Amygdala (tissue), 56 donors: ENCODE measurements at regions not wholly inside any gene's neighbourhood (a gene's known extent, or its start where the extent isn't known, plus 50 kb on each side); places are given as distances from the start of the nearest gene placed in this dataset.
"Not testable (repeated sequence)": the region's sequence is repeated elsewhere in the genome, so short reads cannot be mapped to it uniquely, and the experiment has no call there.

ENCODE experiments used
- DNase-seq, 56 donors: peaks; one replicate each; lab custom pipeline; 2025; lab: John Stamatoyannopoulos, UW

GRCh38 chr20:54793291-54793992 is 318.0 kb downstream of the DOK5 start:
- no peak for DNase-seq

GRCh38 chr20:54792688-54793087 is 317.3 kb downstream of the DOK5 start:
- DNase-seq = no peak

GRCh38 chr20:54788260-54788659 is 312.9 kb downstream of the DOK5 start:
- DNase-seq = not testable (repeated sequence)

- DNase-seq = not testable (repeated sequence)
These were observed 307.4 kb downstream of the DOK5 start for GRCh38 chr20:54782758-54783157.

- DNase-seq = no peak
These were observed 299.0 kb downstream of the DOK5 start for GRCh38 chr20:54774426-54774825.

- DNase-seq = no peak
These were observed 298.2 kb downstream of the DOK5 start for GRCh38 chr20:54773643-54774000.

- DNase-seq = no peak
These were observed 297.7 kb downstream of the DOK5 start for GRCh38 chr20:54772893-54773642.

GRCh38 chr20:54766483-54766882 is 291.1 kb downstream of the DOK5 start:
- no peak for DNase-seq

GRCh38 chr20:54763366-54763765 is 288.0 kb downstream of the DOK5 start:
- no peak for DNase-seq

GRCh38 chr20:54759589-54759988 is 284.2 kb downstream of the DOK5 start:
- no peak for DNase-seq

- no peak for DNase-seq
These were observed 271.4 kb downstream of the DOK5 start for GRCh38 chr20:54746796-54747195.

GRCh38 chr20:54745780-54746179 is 270.4 kb downstream of the DOK5 start:
- DNase-seq = no peak

GRCh38 chr20:54744097-54744496 is 268.7 kb downstream of the DOK5 start:
- DNase-seq = no peak

- DNase-seq = no peak
These were observed 266.8 kb downstream of the DOK5 start for GRCh38 chr20:54742193-54742592.

GRCh38 chr20:54736421-54736820 is 261.0 kb downstream of the DOK5 start:
- no peak for DNase-seq

GRCh38 chr20:54733687-54734086 is 258.3 kb downstream of the DOK5 start:
- no peak for DNase-seq

- no peak for DNase-seq
These were observed 252.1 kb downstream of the DOK5 start for GRCh38 chr20:54727490-54727889.

- DNase-seq = no peak
These were observed 251.4 kb downstream of the DOK5 start for GRCh38 chr20:54726687-54727300.

- DNase-seq = not testable (repeated sequence)
These were observed 249.9 kb downstream of the DOK5 start for GRCh38 chr20:54725266-54725665.

GRCh38 chr20:54723723-54724122 is 248.3 kb downstream of the DOK5 start:
- no peak for DNase-seq

GRCh38 chr20:54717983-54718382 is 242.6 kb downstream of the DOK5 start:
- DNase-seq = no peak

- no peak for DNase-seq
These were observed 241.4 kb downstream of the DOK5 start for GRCh38 chr20:54716790-54717189.
